GM21576 (cell line): ENCODE measurements at regions not wholly inside any gene's neighbourhood (a gene's known extent, or its start where the extent isn't known, plus 50 kb on each side); places are given as distances from the start of the nearest gene placed in this dataset.

Experiments used
- ATAC-seq: cut with Tn5 transposase; IDR thresholded peaks from one replicate; pipeline ENCODE4 v1.9.1; 2021; ENCODE audit warnings: mild to moderate bottlenecking, moderate library complexity; ENCODE audit not compliant: unreplicated experiment

DNA sequence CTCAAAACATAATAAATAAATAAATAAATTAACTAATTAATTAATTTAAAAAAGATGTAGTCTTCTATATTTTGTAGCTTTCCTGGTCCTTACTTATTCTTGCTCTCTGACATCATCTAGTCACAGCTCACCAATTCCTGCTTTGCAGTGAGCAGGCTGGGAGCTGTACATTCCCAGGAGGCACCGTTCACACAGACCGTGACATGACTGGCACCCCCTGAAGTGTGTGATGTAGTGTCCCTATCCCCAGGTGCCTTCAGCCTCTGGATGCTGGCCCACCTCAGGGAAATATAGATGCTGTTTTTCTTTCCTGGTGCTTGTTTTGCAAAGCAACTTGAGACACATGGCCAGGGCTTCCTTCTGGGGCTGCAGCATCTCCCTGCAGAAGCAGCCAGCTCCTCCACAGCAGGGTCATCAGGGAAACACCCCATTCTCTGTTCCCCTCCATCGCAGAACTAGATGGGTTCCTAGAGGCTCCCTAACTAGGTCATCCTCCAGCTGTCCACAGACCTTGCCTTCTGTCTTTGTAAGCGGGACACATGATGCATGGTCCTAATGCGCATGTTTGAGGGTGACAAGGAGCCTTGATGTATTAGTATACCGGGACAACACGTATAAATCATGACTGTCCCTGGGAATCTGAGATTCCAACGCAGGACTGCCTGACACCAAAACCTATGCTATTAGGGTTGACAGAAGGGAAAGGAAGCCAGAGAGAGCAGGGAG, 76.4 kb downstream of the RHOB start:
- ATAC-seq, result no peak

DNA sequence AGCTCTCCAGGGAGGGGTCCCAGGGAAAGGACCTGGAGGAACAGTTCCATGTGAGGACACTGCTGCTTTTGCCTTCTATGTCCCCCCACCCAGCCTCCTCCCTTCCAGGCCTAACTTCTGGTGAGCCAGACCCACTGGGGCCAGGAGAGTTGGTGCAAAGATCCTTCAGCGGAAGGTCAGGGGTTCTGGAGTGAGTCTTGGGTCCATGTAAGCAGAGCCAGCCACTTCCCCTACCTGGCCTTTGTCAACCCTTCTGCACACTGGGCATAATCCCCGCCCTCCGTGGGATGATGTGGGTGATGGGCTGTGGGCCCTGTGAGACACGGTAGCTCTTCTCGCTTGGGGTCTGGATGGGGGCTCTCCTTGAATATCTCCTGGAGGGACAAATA, 76.9 kb downstream of the RHOB start:
- no peak for ATAC-seq

DNA sequence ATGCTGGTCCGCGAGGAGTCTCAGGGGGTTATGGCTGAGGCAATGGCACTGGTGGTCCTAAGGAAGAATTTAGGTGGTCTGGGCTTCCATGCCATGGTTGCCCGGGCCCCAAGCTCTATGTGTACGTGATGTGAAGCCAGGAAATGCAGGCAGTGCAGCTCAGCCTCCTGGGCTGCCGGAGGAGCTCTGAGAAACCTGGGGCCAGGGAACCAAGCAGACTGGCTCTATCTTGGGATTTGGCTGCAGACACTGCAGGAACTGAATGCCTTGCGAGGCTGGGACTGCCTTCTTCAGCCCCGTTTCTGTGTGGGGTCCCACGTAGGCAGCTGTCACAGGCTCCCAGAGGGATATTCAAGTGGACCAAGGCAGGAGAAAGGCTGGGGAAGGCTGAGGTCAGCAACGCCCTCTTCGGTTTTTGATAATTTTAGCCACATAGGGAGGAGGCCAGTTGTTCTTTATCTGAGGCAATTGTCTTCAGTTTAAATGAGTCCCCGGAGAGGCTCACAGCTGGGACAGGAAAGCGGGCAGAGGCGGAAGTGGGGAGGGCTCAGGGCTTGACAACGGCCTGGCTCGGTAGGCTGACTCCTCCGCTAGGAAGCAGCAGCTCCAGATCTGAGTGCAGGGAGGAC, 77.7 kb downstream of the RHOB start:
- ATAC-seq, result peak; percentile 75

DNA sequence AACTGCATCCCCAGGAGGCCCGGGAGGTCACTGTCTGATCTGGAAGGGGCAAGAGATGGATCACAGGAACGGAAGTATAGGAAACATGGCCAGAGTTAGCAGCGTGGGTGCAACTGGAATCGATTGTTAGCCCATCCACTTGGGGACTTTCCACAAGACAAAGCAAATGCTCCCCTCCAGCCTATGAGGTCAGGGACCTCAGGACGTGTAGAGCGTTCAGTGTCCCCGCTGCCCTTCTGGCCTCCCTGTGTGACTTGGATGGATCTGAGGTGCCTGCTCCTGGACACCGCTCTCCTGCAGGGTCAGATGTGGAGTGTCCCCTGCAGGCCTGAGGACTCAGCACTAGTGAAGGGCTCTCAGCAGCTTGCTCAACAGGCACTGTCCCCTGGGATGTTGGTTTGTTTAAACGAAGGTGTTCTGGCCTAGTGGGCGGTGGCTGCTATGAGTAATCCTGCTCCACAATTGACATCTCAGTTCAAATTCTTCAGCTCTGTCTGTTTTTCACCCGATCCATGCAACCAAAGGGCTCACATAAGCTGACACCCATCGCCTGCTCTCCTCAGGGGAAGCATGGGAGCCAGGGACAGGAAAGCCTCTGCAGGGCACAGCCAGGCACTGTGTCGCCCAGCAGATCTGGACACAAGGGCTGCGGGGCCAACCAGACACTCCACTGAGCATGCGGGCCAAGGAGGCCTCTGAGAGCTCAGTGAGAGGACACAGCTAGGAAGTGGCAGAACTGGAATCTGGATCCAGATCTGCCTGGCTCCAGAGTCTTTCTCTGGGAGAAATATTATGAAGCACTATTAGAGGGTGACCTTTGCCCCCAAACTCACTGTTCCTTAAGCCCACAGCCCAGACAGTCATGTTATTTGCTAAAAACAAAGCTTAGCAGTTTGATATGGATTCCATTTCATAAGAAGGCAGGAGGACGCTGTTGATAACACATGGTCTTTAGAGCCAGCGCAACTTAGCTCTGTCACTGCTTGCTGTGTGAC, 78.5 kb downstream of the RHOB start:
- ATAC-seq, result peak; percentile 88

DNA sequence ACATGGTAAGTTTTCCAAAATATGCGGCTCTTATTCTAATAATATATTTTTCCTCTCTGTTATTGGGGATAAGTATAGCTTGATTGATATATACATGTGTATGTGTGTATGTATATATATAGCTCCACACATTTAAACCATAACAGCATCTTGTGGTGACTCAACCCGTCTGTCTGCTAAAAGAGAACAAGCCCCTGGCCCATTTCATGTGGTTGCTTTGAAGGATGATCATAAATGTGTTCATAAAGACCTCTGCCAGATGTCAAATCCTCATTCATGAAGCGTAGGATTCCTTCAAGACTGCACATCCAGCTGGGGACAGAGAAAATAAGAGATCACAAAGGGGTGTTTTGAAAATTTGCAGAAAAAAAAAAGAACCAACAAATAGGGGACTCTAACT, 79.3 kb downstream of the RHOB start:
- ATAC-seq, result no peak

DNA sequence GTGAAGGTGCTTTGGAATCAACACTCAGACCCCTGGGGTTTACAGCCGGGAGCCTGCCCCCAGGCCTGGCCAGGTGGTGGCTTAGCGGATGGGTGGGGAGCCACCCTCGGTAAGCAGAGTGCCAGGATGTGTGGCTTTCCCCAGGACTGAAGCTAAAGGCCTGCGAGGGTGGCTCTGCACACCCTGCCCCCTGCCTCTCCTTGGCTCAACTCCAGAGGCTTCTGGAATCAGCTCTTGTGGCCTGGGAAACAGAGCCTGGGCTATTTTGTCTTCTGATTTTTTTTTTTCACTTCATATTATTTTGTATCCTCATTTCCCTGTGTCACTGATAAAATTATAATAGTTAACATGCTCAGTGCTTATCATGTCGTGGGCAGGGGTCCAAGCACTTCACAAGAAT, 79.8 kb downstream of the RHOB start:
- no peak for ATAC-seq

DNA sequence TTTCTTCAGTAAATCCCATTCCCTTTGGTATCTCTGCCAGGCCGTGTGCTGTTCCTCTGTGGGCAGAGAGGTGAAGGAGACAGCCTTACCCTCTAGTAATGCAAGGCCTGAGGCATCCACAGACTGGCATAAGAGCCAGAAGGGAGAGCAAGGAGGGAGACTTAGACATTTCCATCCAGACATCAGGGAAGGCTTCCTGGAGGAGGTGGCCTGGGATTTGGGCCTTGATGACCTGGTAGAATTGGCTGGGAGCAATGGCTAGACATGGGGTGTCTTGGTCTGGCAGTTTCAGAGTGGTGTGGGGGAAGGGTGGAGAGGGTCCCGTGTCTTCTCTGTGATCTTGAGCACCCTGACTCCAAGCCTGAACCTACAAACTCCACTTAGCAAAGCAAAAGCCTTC, 81.8 kb downstream of the RHOB start:
- ATAC-seq, result no peak

DNA sequence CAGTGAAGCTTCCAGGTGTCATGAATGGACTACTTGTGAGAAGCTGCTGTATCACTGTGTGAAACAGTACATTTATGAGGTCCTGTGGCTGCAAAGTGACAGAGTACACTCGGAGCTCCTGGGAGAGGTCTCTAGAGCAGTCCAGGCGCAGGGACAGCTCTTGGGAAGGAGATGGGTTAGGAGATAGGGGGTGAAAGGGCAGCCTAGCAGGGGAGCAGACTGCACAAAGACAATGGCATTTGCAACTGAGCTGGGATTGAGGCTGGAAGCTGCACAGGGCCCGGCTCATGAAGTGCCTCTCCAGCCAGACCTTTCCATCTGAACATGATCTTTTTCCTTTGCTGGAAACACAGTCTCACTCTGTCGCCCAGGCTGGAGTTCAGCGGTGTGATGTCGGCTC, 83.6 kb downstream of the RHOB start:
- ATAC-seq, result no peak

DNA sequence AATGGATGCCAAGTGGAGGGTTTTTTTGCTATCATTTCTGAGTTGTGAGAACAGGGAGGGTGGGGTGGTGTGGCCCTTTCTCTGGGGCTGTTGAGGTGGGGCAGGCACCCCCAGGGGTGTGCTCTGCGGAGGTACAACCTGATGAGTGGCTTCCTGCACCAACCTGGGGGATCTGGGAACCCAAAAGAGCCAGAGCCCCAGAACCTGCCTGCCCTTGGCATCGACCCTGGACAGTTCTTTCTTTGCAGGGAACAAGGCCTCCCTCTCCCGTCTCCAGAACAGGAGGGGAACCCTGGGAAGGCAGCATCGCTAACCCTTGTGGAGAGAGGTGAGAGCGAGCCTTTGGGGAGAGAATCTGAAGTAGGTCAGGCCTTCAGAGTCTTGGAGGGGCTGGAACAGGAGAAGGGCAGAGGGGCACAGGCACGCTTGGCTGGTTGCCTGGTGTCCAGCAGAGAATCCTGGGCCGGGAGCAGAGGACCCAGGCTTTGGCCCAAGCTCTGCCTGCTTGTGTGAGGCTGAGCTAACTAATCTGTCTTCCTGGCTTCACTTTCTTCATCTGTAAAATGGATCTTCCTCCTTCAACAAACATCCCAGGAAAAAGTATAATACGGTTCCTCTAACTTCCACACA, 84.9 kb downstream of the RHOB start:
- no peak for ATAC-seq

DNA sequence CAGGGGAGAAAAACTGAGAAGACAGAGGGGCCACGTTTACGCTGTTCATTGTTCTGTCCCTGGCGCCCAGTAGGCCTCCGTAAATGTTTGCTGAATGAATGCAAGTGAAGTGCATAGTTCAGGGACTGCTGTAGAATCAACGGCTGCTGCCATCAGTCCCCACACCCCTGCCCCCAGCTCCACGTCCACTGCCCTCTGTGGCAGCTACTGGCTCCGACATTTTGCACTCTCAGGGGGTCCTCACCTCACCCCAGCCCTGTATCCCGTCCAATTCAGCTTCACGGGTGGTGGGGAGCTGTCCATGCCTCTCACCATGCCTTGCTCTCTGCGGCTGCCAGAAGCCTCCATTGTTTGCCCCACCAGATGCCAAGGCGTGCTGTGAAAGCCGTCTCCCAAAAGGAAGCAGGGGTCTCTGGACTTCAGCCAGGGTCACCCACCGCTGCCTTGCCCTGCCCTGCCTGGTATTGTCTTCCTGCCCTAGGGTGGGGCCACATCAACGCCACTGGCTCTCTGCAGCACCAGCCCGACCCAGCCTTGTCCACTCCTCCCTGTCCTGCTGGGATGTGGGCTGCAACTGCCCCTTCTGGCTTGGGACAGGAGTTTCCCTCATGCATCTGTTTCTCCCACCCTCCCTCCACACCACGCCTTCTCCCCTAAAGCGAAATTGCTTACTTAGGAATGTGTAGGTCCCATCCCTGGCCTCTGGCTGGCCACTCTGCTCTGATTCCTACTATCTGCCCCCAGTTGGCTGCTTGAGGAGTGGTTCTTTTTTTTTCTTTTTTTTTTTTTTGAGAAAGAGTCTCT, 86.0 kb downstream of the RHOB start:
- no peak for ATAC-seq

DNA sequence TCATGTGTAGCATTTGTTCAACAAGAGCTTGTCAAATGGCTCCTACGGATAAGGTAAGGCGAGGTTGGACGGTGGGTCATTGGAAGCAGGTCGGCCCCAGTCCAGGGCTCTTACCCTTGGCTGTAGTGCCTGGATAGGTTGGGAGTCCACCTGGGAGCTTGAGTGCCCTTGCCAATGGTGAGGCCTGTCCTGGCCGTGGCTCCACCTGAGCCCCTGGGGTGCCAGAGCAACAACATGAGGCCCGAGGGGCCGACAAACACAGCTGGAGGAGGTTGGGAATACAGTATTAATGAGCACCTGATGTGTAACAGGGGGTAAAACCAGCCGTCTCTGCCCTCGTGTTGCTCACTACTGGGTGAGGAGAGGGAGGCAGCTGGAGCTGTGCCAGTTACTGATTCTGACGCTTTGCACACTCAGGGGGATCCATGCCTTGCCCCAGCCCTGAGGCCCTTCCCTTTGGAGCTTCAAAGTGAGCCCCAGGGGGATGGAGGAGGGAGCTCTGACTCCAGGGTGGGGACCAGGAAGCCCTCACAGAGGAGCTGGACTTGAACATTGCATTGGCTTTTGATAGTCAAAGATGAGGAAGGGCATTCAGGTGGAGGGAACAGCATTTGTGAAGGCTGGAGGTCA, 87.2 kb downstream of the RHOB start:
- no peak for ATAC-seq

DNA sequence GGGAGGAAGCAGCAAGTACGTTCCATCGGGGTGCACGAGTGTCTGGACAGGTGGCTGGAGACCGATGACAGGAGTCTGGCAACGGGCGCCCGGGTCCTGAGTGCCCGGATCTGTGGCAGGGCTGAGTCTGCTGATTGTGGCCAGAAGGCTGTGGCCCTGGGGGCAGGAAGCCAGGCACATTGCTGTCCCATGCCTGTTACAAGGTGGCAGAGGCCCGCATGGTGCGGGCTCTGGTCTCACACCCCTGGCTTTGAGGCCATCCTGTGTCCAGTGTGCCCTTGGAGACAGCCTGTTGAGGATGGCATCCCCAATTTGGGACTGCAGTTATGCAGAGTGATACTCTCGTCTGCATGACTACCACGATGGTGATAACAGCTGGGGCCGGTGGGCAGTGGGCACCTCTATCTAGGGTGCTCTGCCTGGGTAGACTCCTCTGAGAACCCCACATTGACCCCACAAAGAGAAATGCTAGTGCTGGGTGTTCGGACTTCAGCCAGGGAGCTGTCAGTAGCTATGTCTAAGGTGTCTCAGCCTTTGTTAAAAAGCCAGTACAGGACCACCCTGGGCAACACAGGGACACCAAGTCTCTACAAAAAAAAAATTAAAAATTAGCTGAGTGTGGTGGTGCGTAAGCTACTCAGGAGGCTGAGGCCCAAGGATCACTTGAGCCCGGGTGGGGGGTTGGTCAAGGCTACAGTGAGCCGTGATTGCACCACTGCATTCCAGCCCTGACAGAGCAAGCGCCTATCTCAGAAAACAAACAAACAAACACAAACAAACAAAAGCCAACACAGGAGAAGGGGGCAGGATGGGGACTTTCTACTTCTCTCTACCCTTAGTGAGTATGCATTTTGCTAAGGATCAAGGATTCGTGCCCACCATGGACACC, 88.3 kb downstream of the RHOB start:
- ATAC-seq, result no peak

DNA sequence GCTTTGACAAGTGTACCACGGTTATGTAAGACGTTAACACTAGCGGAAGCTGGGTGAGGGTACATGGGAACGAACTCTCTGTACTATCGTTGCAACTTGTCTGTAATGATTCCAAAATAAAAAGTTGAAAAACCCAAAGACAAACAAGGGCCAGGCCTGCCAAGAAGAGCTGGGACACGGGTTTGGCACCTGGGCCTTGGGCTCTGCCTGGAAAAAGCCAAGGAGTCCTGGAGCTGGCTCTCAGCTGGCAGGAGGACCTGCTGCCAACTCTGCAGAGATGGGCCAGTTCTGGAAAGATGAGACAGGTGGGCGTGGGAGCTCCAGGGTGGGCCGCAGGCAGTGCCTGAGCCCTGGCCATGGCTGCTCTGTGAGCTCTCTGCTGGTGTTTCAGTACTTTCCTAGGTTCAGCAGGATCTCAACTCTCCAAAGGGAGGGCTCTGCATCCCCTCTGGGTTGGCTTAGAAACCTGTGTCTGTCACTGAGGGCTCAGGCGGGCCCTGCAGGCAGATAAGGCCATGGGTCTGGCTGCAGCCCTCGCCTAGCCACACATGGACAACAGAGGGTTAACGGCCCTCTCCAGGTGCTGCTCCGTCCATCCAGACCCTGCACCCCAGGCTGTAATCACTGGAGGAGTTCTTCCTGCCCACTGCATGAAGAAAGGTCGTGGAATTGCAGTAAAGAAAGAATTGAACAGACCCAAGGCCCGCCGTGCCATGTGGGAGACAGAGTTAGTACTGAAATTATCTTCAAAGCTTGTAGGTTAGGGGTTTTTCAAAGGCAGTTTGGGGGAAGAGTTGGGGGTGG, 89.9 kb downstream of the RHOB start:
- no peak for ATAC-seq

DNA sequence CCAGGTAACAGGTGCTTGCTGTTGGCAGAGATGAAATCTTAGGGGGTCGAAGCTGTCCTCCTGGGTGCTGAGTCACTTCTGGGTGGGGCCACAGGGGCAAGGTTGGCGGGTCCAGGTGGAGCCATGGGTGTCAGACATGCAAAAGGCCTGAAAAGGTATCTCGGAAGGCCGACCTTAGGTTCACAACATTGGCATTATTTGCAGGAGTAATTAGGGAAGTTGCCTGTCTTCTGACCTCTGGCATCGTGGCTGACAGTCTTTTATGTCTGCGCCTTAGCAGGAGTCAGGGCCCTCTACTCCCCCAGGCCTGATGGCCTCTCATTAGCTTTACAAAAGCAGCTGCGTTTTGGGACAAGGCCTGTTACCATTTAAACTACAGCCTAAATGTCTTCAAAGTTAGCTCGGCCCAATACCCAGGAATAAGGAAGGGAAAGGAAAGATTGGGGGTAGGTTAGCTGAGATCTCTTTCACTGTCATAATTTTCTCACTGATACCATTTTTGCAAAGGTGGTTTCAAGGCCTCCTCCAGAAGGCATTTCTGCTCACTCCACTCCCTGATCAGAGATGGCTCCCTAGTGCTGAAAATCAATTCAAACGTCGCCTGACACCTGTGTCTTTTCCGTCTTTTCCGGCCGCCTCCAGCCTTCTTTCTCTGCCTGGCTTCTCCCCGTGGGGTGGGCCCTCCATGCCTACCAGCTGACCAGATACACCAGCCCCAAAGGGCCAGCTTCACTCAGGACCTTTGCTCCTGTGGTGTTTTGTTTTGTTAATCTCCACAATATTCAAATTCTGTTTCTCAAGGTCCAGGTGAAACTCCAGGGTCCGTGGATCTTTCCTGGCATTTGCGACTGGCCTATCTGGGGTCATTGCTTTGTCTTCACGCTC, 90.8 kb downstream of the RHOB start:
- ATAC-seq, result no peak

DNA sequence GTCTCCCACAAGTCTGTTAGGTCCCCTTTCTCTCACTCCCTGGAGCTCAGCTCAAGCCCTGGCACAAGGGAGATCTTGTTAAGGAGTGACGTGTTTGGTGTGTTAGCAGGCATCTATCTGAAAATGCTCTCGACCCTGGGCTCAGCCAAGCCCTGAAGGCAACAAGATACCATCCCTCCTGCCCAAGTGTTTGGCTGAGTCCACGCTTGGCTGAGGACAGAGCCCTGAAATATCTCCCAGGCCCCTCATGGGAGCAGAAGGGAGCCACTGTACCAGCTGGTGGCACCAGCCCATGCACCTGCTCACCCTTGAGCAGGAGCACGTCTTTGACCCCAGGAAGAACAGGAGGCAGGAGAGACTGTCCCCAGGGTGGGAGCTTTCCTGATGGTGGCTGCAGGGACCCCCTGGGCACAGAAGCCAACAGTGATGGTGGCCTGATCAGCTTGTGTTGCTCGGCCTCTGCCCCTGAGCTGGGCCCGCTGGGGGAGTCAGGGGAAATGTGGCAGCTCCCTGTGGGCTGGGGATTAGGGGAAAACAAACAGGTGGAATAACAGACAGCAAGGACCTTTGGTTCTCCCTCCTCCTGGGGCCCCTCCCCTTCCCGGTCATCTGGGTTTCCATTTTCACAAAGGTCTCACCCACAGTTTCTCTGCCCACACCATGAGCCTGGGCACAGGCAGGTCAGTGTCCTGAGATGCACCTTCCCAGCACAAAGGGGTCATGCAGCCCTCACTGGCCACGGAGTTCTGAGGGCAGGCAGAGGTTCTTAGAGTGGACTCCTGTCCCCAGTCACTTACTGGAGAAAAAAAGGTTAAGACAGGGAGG, 91.6 kb downstream of the RHOB start:
- ATAC-seq, result no peak

DNA sequence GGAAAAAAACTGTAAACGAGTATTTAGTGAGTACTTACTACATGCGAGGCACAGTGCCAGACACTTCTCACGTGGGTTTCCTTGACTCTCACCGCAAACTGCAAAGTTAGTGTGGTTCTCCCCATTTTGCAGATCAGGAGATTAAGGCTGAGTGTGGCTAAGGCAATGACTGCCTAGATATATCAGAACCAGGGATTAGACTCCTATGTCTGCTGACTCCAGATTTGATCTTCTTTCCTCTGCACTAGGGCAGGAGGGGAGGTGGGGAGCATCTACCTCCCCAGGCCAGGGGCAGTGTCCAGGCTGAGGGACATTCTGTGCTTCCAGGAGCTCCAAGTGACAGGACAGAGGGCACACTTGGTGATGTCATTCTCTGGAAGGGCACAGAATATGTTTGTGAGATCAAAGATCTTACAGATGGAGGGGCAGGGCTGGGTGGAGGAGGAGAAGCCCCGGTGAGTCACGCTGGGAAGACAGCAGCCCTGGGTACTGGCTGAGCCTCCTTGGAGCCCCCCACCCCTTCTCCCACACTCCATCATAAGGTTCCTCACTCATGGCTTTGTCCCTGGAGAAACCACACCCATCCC, 92.4 kb downstream of the RHOB start:
- ATAC-seq, result no peak
